ENCODE measurements at regions not wholly inside any gene's neighbourhood (a gene's known extent, or its start where the extent isn't known, plus 50 kb on each side); places are given as distances from the start of the nearest gene placed in this dataset.

- TF ChIP-seq CTCF (IDR thresholded peaks at IDR 0.05), result no peak
- TF ChIP-seq ZFX (IDR thresholded peaks at IDR 0.05; ENCODE audit: borderline replicate concordance), result no peak
Measured at GRCh38 chr5:124104821-124105220, 592.8 kb downstream of the CSNK1G3 start.

Measured in 22Rv1 (cell line).